Body of pancreas (tissue), 4 donors: ENCODE measurements at regions not wholly inside any gene's neighbourhood (a gene's known extent, or its start where the extent isn't known, plus 50 kb on each side); places are given as distances from the start of the nearest gene placed in this dataset.

Source experiments
- POLR2A ChIP-seq, 3 donors: fragments of 450-650 bp; IDR thresholded peaks; one replicate each; pipeline ENCODE4 v1.6.1; 2016; ENCODE audit warnings: antibody characterized with exemption in 3 of 3, mild to moderate bottlenecking in 2 of 3
- TF ChIP-seq, protein P1 (sequence below), 7 experiments: fragments of 450-650 bp in 4 of 7; fragments of 200-600 bp in 3 of 7; sonication (generic) in 3 of 7; IDR thresholded peaks; one replicate each; pipeline ENCODE4 v1.5.1; 2016 to 2019; ENCODE audit warnings: antibody characterized with exemption in 7 of 7

DNA sequence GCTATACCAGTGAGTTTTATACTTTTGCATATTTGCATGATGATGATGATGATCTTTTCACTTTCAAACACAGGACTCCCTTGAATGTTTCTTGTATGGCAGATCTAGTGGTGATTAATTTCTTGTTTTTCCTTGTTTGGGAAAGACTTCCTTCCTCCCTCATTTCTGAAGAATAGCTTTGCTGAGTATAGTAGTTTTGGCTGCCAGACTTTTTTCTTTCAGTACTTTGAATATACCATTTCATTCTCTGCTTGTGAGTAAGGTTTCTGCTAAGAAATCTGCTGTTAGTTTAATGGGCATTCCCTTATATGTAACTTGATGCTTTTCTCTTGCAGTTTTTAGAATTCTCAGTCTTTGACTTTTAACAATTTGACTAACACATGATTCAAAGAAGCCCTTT lies 547.4 kb upstream of the CXADR start:
- TF ChIP-seq, protein P1, sequence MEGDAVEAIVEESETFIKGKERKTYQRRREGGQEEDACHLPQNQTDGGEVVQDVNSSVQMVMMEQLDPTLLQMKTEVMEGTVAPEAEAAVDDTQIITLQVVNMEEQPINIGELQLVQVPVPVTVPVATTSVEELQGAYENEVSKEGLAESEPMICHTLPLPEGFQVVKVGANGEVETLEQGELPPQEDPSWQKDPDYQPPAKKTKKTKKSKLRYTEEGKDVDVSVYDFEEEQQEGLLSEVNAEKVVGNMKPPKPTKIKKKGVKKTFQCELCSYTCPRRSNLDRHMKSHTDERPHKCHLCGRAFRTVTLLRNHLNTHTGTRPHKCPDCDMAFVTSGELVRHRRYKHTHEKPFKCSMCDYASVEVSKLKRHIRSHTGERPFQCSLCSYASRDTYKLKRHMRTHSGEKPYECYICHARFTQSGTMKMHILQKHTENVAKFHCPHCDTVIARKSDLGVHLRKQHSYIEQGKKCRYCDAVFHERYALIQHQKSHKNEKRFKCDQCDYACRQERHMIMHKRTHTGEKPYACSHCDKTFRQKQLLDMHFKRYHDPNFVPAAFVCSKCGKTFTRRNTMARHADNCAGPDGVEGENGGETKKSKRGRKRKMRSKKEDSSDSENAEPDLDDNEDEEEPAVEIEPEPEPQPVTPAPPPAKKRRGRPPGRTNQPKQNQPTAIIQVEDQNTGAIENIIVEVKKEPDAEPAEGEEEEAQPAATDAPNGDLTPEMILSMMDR (IDR thresholded peaks at IDR 0.05): no peak
- TF ChIP-seq POLR2A (IDR thresholded peaks at IDR 0.05): no peak
